NOMO-1 treated with DMSO at 0.1 percent for 48 hours (cell line): ENCODE measurements at regions not wholly inside any gene's neighbourhood (a gene's known extent, or its start where the extent isn't known, plus 50 kb on each side); places are given as distances from the start of the nearest gene placed in this dataset.
"Not testable (repeated sequence)": the region's sequence is repeated elsewhere in the genome, so short reads cannot be mapped to it uniquely, and the experiment has no call there.

Experiments used
- DNase-seq: peaks from one replicate; lab custom pipeline; 2025; ENCODE audit not compliant: unreplicated experiment; lab: John Stamatoyannopoulos, UW

GRCh38 chr10:32143302-32143847 lies 87.2 kb upstream of the KIF5B start:
- DNase-seq, result no peak

- no peak for DNase-seq
These were observed 86.4 kb upstream of the KIF5B start for GRCh38 chr10:32142646-32143045.

- no peak for DNase-seq
These were observed 85.0 kb upstream of the KIF5B start for GRCh38 chr10:32141018-32141807.

- no peak for DNase-seq
These were observed 84.2 kb upstream of the KIF5B start for GRCh38 chr10:32140403-32140802.

- DNase-seq, result peak; percentile 77
These were observed 83.2 kb upstream of the KIF5B start for GRCh38 chr10:32139223-32140073.

GRCh38 chr10:32136927-32137326 lies 80.7 kb upstream of the KIF5B start:
- DNase-seq, result not testable (repeated sequence)

GRCh38 chr10:32135796-32136195 lies 79.6 kb upstream of the KIF5B start:
- not testable (repeated sequence) for DNase-seq

GRCh38 chr10:32132357-32132946 lies 76.2 kb upstream of the KIF5B start:
- no peak for DNase-seq

- DNase-seq, result no peak
These were observed 75.2 kb upstream of the KIF5B start for GRCh38 chr10:32131388-32131787.

- no peak for DNase-seq
These were observed 74.6 kb upstream of the KIF5B start for GRCh38 chr10:32130788-32131187.

- DNase-seq, result no peak
These were observed 68.8 kb upstream of the KIF5B start for GRCh38 chr10:32125023-32125422.

- DNase-seq, result no peak
These were observed 66.8 kb upstream of the KIF5B start for GRCh38 chr10:32123021-32123420.

GRCh38 chr10:32121648-32122047 lies 65.4 kb upstream of the KIF5B start:
- no peak for DNase-seq

GRCh38 chr10:32120147-32120546 lies 63.9 kb upstream of the KIF5B start:
- no peak for DNase-seq

- no peak for DNase-seq
These were observed 58.3 kb upstream of the KIF5B start for GRCh38 chr10:32114508-32114907.

- DNase-seq, result no peak
These were observed 55.8 kb upstream of the KIF5B start for GRCh38 chr10:32112055-32112454.

GRCh38 chr10:32111585-32111984 lies 55.4 kb upstream of the KIF5B start:
- DNase-seq, result no peak

GRCh38 chr10:32110790-32111189 lies 54.6 kb upstream of the KIF5B start:
- no peak for DNase-seq

GRCh38 chr10:32109603-32110002 lies 53.4 kb upstream of the KIF5B start:
- DNase-seq, result no peak
